ENCODE measurements at regions not wholly inside any gene's neighbourhood (a gene's known extent, or its start where the extent isn't known, plus 50 kb on each side); places are given as distances from the start of the nearest gene placed in this dataset.

DNA sequence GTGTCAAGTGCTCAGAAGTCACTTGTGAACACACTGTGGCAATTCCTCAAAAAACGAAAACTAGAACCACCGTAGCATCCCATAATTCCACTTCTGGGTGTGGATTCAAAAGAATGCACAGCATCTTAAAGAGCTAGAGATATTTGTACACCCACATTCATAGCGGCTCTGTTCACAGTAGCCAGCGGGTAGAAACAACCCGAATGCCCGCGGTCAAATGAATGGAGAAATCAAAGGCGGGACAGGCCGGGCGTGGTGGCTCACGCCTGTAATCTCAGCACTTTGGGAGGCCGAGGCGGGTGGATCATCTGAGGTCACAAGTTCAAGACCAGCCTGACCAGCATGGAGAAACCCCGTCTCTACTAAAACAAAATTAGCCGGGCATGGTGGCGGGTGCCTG is 337.5 kb downstream of the SEC14L1 start:
- Mint-ChIP-seq H3K4me1 (ENCODE audit: low read depth) (peaks cover 68% of the 10 kb centered on the region), H3K27me3 (ENCODE audit: low read depth) (no peaks in the 10 kb centered on the region), H3K4me3 (no peak overlapping the region), H3K9me3 (no peaks in the 10 kb centered on the region), H3K27ac (no peak overlapping the region), H3K36me3 (ENCODE audit: low read depth) (peaks cover 16% of the 10 kb centered on the region)
- CTCF ChIA-PET: interaction anchor here (1.1 to 2.5 kb wide), 3 partner anchors 16 to 69 kb away, joined by 3 to 12 read pairs (median 4); no protein-coding TSS in a partner anchor
- intact Hi-C loops (cut with micrococcal nuclease): no loop called here
- no peak for DNase-seq

DNA sequence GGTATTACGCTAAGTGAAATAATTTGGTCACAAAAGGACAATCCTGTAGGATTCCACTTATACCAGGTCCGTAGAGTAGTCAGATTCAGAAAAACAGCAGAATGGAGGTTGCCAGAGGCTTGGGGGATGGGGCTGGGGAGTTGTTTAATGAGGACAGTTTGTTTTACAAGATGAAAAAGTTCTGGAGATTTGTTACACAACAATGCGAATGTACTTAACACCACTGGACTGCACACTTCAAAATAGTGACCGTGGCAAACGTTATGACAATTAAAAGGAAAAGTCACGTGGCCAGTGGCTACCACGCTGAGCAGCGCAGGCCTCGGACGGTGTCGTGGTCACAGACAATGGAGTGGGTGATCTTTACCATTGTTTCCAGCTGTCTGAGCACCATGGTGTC is 338.1 kb downstream of the SEC14L1 start:
- Mint-ChIP-seq H3K27ac (peak overlapping the region; percentile 43), H3K4me3 (no peak overlapping the region), H3K36me3 (ENCODE audit: low read depth) (peaks cover 16% of the 10 kb centered on the region), H3K9me3 (no peaks in the 10 kb centered on the region), H3K4me1 (ENCODE audit: low read depth) (peaks cover 63% of the 10 kb centered on the region), H3K27me3 (ENCODE audit: low read depth) (no peaks in the 10 kb centered on the region)
- no peak for DNase-seq
- CTCF ChIA-PET: interaction anchor here (2.5 kb wide), 1 partner anchor 48 kb away, joined by 12 read pairs; no protein-coding TSS in a partner anchor
- intact Hi-C loops (cut with micrococcal nuclease): no loop called here

DNA sequence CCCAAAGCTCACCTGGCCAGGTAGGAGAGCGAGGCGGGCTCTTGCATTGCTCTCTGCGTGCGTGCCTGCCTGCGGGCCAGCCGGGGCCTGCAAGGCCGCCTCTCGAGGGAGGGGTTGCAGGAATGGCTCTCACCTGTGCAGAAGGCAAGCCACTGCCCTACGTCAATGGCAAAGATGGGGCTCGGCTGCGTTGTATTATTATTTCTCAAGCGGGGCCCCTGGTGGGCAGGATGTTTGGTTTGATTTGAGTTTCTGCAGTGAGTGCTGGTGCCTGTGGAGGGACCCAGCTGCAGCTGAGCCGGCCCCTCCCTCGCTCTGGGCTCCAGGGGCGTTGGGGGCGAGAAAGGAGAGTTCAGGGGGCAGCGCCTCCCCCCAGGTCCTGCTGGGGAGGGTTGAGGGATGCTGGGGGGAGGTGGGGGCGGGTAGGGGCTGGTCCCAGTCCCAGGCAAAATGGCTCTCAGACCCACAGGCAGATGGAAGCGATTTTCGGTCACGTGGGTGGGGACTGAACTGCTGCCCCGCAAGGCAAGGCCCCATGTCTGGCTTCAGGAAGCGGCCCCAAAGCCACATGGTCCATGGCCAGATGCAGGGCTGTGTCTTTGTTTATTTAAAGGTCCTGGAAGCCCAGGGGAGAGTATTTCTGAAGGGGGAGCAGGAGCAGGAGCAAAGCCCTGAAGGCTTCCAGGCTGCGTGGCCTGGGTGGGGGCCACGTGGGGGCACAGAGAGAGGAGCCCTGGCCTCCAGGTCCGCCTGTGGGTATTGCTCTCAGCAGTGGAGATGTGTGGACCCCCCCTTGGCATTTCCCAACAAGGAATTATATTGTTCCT is 338.8 kb downstream of the SEC14L1 start:
- no peaks in the 10 kb centered on the region for H3K27me3 Mint-ChIP-seq (ENCODE audit: low read depth)
- CTCF ChIA-PET: interaction anchor here (2.5 kb wide), 1 partner anchor 49 kb away, joined by 12 read pairs; no protein-coding TSS in a partner anchor
- peaks cover 56% of the 10 kb centered on the region for H3K4me1 Mint-ChIP-seq (ENCODE audit: low read depth)
- intact Hi-C loops (cut with micrococcal nuclease): no loop called here
- no peaks in the 10 kb centered on the region for H3K9me3 Mint-ChIP-seq
- H3K4me3 Mint-ChIP-seq: no peak overlapping the region
- peak overlapping the region; percentile 46 for H3K27ac Mint-ChIP-seq
- no peak for DNase-seq
- H3K36me3 Mint-ChIP-seq (ENCODE audit: low read depth): peaks cover 16% of the 10 kb centered on the region

DNA sequence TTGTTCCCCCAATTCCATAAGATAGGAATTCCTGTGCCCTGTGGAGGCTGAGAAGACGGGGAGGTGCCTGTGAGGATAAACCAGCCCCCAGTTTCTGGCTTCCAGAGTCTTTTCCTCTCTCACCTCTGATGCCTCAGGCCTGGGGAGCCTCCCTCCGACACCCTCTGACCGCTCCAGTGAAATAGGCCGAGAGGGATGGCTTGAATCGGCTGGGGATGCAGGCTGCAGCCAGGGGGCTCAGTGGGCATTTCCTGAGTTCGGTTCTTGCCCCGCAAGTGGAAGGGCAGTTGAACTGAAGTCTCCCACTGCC is 339.4 kb downstream of the SEC14L1 start:
- CTCF ChIA-PET: no interaction called here
- peaks cover 13% of the 10 kb centered on the region for H3K36me3 Mint-ChIP-seq (ENCODE audit: low read depth)
- peaks cover 51% of the 10 kb centered on the region for H3K4me1 Mint-ChIP-seq (ENCODE audit: low read depth)

DNA sequence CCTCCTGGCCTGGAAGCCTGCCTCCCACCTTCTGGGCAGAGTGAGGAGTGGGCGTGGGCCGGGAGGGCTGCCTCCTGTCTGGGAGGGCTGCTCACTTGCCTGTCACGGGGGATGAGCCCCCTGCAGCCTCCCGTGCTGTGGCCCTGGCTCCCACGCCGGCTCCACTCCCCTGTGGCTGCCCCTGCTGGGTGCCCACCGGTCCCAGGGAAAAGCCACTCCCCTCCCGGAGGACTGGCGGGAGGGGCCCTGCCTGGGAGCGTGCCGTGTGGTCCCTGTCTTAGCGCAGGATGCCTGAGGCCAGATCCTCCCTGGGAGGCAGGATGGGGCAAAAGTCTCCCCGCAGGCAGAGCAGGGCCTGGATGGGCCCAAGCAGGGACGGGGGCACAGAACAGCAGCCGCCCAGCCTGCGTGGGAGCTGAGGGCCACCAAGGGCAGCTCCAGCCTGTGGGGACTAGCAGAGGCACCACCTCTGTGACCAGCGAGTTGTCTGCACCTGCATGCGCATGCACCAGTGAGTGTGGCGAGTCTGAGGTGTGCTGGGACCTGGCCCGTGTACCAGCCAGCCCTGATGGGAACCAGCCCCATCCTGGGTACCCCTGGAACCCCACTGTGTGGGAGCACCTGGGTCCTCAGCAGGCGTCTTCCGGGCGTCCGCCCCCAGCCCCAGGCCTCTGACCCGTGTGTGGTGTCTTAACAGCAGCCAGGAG is 339.9 kb downstream of the SEC14L1 start:
- intact Hi-C loops (cut with micrococcal nuclease): no loop called here
- no peak for DNase-seq
- Mint-ChIP-seq H3K36me3 (ENCODE audit: low read depth) (peaks cover 12% of the 10 kb centered on the region), H3K4me3 (no peak overlapping the region), H3K27me3 (ENCODE audit: low read depth) (no peaks in the 10 kb centered on the region), H3K4me1 (ENCODE audit: low read depth) (peaks cover 46% of the 10 kb centered on the region), H3K27ac (no peak overlapping the region), H3K9me3 (no peaks in the 10 kb centered on the region)
- CTCF ChIA-PET: no interaction called here

More for the DNA sequence above, 339.4 kb downstream of the SEC14L1 start:
- Mint-ChIP-seq H3K4me3 (no peak overlapping the region), H3K27ac (no peak overlapping the region), H3K27me3 (ENCODE audit: low read depth) (no peaks in the 10 kb centered on the region), H3K9me3 (no peaks in the 10 kb centered on the region)
- intact Hi-C loops (cut with micrococcal nuclease): no loop called here
- no peak for DNase-seq

DNA sequence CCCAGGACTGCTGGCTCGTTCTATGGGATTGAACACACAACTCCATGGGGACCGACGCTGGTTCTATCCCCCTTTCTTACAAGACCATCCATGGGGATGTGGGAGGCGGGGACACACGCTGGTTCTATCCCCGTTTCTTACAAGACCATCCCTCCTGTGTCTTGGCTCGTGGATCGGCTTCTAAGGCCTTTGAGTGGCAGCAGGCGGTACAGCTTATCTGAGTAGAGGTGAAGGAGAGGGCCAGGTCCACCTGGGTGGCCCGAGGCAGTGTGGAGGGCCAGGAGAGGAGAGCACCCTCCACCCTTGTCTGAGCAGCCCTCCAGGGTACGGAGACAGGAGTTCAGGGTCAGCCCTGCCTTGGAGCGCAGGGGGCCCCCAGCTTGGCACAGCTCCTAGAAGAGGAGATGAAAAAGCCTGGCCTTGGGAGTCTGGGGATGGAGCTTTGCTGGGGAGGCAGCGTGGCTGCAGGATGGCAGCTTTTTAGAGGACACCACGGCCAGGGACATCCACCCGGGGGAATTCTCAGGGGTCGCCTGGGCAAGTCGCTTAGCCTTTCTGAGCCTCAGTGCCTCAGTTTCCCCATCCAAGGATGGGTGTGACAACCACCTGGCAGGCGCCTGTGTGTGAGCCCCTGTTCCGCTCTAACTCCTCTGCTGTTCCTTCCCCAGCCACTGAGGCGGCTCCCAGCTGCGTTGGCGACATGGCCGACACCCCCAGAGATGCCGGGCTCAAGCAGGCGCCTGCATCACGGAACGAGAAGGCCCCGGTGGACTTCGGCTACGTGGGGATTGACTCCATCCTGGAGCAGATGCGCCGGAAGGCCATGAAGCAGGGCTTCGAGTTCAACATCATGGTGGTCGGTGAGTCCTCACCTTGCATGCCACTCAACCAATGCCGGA is 341.0 kb downstream of the SEC14L1 start:
- Mint-ChIP-seq H3K4me3 (no peak overlapping the region), H3K36me3 (ENCODE audit: low read depth) (peaks cover 12% of the 10 kb centered on the region), H3K27me3 (ENCODE audit: low read depth) (no peaks in the 10 kb centered on the region), H3K4me1 (ENCODE audit: low read depth) (peaks cover 38% of the 10 kb centered on the region), H3K27ac (peak overlapping the region; percentile 55), H3K9me3 (no peaks in the 10 kb centered on the region)
- intact Hi-C loops (cut with micrococcal nuclease): no loop called here
- CTCF ChIA-PET: interaction anchor here (1.1 to 1.8 kb wide), 2 partner anchors 13 to 52 kb away, joined by 4 to 7 read pairs; no protein-coding TSS in a partner anchor
- no peak for DNase-seq

GRCh38 chr17:77482375-77483127 is 341.8 kb downstream of the SEC14L1 start:
- peaks cover 29% of the 10 kb centered on the region for H3K4me1 Mint-ChIP-seq (ENCODE audit: low read depth)
- H3K27ac Mint-ChIP-seq: no peak overlapping the region
- H3K4me3 Mint-ChIP-seq: no peak overlapping the region
- no peaks in the 10 kb centered on the region for H3K27me3 Mint-ChIP-seq (ENCODE audit: low read depth)
- CTCF ChIA-PET: interaction anchor here (1.1 to 1.8 kb wide), 2 partner anchors 12 to 52 kb away, joined by 4 to 7 read pairs; no protein-coding TSS in a partner anchor
- H3K36me3 Mint-ChIP-seq (ENCODE audit: low read depth): peaks cover 7% of the 10 kb centered on the region
- DNase-seq: no peak
- intact Hi-C loops (cut with micrococcal nuclease): no loop called here
- H3K9me3 Mint-ChIP-seq: no peaks in the 10 kb centered on the region

GRCh38 chr17:77483128-77483598 is 342.4 kb downstream of the SEC14L1 start:
- Mint-ChIP-seq H3K9me3 (no peaks in the 10 kb centered on the region), H3K27me3 (ENCODE audit: low read depth) (no peaks in the 10 kb centered on the region), H3K27ac (peak overlapping the region; percentile 56), H3K4me3 (no peak overlapping the region), H3K36me3 (ENCODE audit: low read depth) (peaks cover 8% of the 10 kb centered on the region), H3K4me1 (ENCODE audit: low read depth) (peaks cover 24% of the 10 kb centered on the region)
- intact Hi-C loops (cut with micrococcal nuclease): no loop called here
- CTCF ChIA-PET: interaction anchor here (1.1 to 1.8 kb wide), 2 partner anchors 11 to 53 kb away, joined by 4 to 7 read pairs; no protein-coding TSS in a partner anchor
- no peak for DNase-seq

DNA sequence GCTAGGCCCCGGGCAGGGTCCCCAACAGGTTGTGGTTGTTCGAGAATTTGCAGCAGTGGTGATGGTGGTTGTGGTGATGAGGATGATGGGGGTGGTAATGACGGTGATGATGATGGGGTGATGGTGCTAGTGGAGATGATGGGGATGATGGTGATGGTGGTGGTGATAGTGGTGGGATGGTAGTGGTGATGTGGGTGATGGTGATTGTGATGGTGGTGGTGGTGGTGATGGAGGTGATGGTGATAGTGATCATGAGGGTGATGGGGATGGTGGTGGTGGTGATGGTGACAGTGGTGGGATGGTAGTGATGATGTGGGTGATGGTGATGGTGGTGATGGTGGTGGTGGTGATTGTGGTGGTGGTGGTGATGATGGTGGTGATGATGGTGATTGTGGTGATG is 343.3 kb downstream of the SEC14L1 start:
- Mint-ChIP-seq H3K27me3 (ENCODE audit: low read depth) (no peaks in the 10 kb centered on the region), H3K4me1 (ENCODE audit: low read depth) (peaks cover 17% of the 10 kb centered on the region), H3K4me3 (no peak overlapping the region), H3K27ac (no peak overlapping the region), H3K36me3 (ENCODE audit: low read depth) (peaks cover 13% of the 10 kb centered on the region), H3K9me3 (no peaks in the 10 kb centered on the region)
- intact Hi-C loops (cut with micrococcal nuclease): no loop called here
- DNase-seq: no peak
- CTCF ChIA-PET: interaction anchor here (1.8 kb wide), 1 partner anchor 54 kb away, joined by 7 read pairs; no protein-coding TSS in a partner anchor

DNA sequence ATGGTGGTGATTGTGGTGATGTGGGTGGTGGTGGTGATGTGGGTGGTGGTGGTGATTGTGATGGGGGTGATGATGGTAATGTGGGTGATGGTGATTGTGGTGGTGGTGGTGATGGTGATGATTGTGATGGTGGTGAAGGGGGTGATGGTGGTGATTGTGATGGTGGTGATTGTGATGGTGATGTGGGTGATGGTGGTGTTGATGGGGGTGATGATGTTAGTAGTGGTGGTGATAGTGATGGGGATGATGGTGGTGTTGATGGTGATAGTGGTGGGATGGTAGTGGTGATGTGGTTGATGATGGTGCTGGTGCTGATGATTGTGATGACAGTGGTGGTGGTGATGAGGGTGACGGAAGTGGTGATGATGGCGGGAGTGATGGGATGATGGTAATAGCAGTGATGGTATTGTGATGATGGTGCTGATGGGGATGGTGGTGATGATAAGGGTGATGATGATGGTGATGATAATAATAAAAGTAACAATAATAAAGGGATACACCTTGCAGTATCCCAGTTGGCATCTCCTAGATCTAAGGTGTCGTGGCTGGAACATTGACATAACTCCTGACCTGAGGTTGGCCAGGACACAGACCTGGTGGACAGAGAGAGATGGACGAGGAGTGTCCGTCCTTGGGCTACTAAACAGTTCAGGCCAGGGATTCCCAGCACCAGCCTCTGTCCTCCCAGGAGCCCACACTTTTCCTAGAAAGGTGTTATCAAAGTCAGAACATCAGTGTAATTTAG is 344.5 kb downstream of the SEC14L1 start:
- Mint-ChIP-seq H3K36me3 (ENCODE audit: low read depth) (peaks cover 15% of the 10 kb centered on the region), H3K4me3 (no peak overlapping the region), H3K27me3 (ENCODE audit: low read depth) (no peaks in the 10 kb centered on the region), H3K27ac (no peak overlapping the region), H3K4me1 (ENCODE audit: low read depth) (peaks cover 11% of the 10 kb centered on the region), H3K9me3 (no peaks in the 10 kb centered on the region)
- CTCF ChIA-PET: no interaction called here
- no peak for DNase-seq
- intact Hi-C loops (cut with micrococcal nuclease): no loop called here

- intact Hi-C loops (cut with micrococcal nuclease): no loop called here
- CTCF ChIA-PET: no interaction called here
- Mint-ChIP-seq H3K9me3 (no peaks in the 10 kb centered on the region), H3K4me3 (no peak overlapping the region), H3K4me1 (ENCODE audit: low read depth) (peaks cover 12% of the 10 kb centered on the region), H3K36me3 (ENCODE audit: low read depth) (peaks cover 13% of the 10 kb centered on the region), H3K27ac (no peak overlapping the region), H3K27me3 (ENCODE audit: low read depth) (no peaks in the 10 kb centered on the region)
- DNase-seq: no peak
Observed at GRCh38 chr17:77487211-77487629, 346.5 kb downstream of the SEC14L1 start.

Measured in activated naive CD4-positive, alpha-beta T cell treated with anti-CD3 and anti-CD28 coated beads for 36 hours (primary cell).